HL-60 (cell line): ENCODE measurements at regions not wholly inside any gene's neighbourhood (a gene's known extent, or its start where the extent isn't known, plus 50 kb on each side); places are given as distances from the start of the nearest gene placed in this dataset.

ENCODE experiments used
- DNase-seq, 2 experiments: peaks; one replicate each; pipeline ENCODE4 v3.0.0-alpha.2; 2010 to 2020; ENCODE audit warnings: low read depth in 1 of 2, low spot score in 1 of 2
- H3K27ac ChIP-seq: fragments of 250-450 bp; sonication (Bioruptor Pico); replicated peaks from 2 replicates; pipeline ENCODE4 v1.5.1; 2020; ENCODE audit warnings: mild to moderate bottlenecking, moderate library complexity
- H3K27me3 ChIP-seq: fragments of 250-450 bp; sonication (Bioruptor Pico); 2 replicates; pipeline ENCODE4 v1.5.1; 2021; ENCODE audit warnings: mild to moderate bottlenecking, moderate library complexity; ENCODE audit not compliant: insufficient read depth, poor library complexity, severe bottlenecking
- H3K4me3 ChIP-seq: replicated peaks from 2 replicates; pipeline ENCODE4 v1.5.1; 2011; ENCODE audit warnings: mild to moderate bottlenecking, control low read depth, low read length; ENCODE audit not compliant: insufficient read depth
- CTCF ChIP-seq: IDR thresholded peaks from one replicate; pipeline ENCODE4 v1.5.1; 2011; ENCODE audit warnings: low read length, control low read depth, inconsistent platforms; ENCODE audit not compliant: insufficient read depth
- GABPA ChIP-seq: IDR thresholded peaks from 2 replicates; pipeline ENCODE4 v1.6.1; 2012; ENCODE audit warnings: low read depth
- POLR2AphosphoS5 ChIP-seq: IDR thresholded peaks from 2 replicates; pipeline ENCODE4 v1.6.1; 2012; ENCODE audit warnings: low read depth
- REST ChIP-seq: IDR thresholded peaks from 2 replicates; pipeline ENCODE4 v1.6.1; 2012; ENCODE audit warnings: low read depth; ENCODE audit not compliant: insufficient replicate concordance
- SPI1 ChIP-seq: IDR thresholded peaks from 2 replicates; pipeline ENCODE4 v1.6.1; 2012; ENCODE audit warnings: low read depth, mild to moderate bottlenecking, borderline replicate concordance

GRCh38 chr4:141391293-141391692 is 170.6 kb downstream of the ZNF330 start:
- no peak for DNase-seq
- no peak overlapping the region for H3K27ac ChIP-seq

GRCh38 chr4:141391771-141392170 is 171.1 kb downstream of the ZNF330 start:
- TF ChIP-seq CTCF (no peak), POLR2AphosphoS5 (no peak), GABPA (no peak), REST (no peak), SPI1 (no peak)
- no peak overlapping the region for H3K4me3 ChIP-seq
- H3K27me3 ChIP-seq, result no peaks in the 10 kb centered on the region
- H3K27ac ChIP-seq, result no peak overlapping the region
- no peak for DNase-seq

More at GRCh38 chr4:141391293-141391692, 170.6 kb downstream of the ZNF330 start:
- no peak overlapping the region for H3K4me3 ChIP-seq
- H3K27me3 ChIP-seq, result no peaks in the 10 kb centered on the region
- no peak for TF ChIP-seq REST
- TF ChIP-seq POLR2AphosphoS5, result no peak
- TF ChIP-seq GABPA, result no peak
- no peak for TF ChIP-seq SPI1
- no peak for TF ChIP-seq CTCF

GRCh38 chr4:141395246-141395830 is 174.6 kb downstream of the ZNF330 start:
- no peak for DNase-seq
- TF ChIP-seq REST (no peak), CTCF (no peak), SPI1 (no peak), GABPA (no peak), POLR2AphosphoS5 (no peak)
- H3K27me3 ChIP-seq, result no peaks in the 10 kb centered on the region

More at GRCh38 chr4:141395246-141395830, 174.6 kb downstream of the ZNF330 start:
- Histone ChIP-seq H3K27ac (no peak overlapping the region), H3K4me3 (no peak overlapping the region)
